Liver (tissue), 8 donors: ENCODE measurements at regions not wholly inside any gene's neighbourhood (a gene's known extent, or its start where the extent isn't known, plus 50 kb on each side); places are given as distances from the start of the nearest gene placed in this dataset.
"Not testable (repeated sequence)": the region's sequence is repeated elsewhere in the genome, so short reads cannot be mapped to it uniquely, and the experiment has no call there.

Experiments
- DNase-seq: peaks from one replicate; pipeline ENCODE4 v3.0.0-alpha.2; 2017; ENCODE audit warnings: low spot score
- H3K27ac ChIP-seq, 2 donors: one replicate each; pipeline ENCODE4 v1.7.0; 2013; ENCODE audit warnings: inconsistent platforms in 2 of 2, low read length in 2 of 2, control low read depth in 1 of 2, low read depth in 1 of 2, mild to moderate bottlenecking in 1 of 2
- H3K27me3 ChIP-seq, 4 donors: one replicate each; pipeline versions ENCODE4 v1.6.1 to v1.7.0; 2013; ENCODE audit warnings: low read length in 3 of 4, inconsistent platforms in 1 of 4, mild to moderate bottlenecking in 1 of 4, moderate library complexity in 1 of 4; ENCODE audit not compliant: control insufficient read depth in 4 of 4, insufficient read depth in 4 of 4
- H3K36me3 ChIP-seq, 4 donors: one replicate each; pipeline versions ENCODE4 v1.6.1 to v1.7.0; 2013; ENCODE audit warnings: low read length in 3 of 4, mild to moderate bottlenecking in 3 of 4, low read depth in 1 of 4, moderate library complexity in 1 of 4; ENCODE audit not compliant: control insufficient read depth in 4 of 4, insufficient read depth in 3 of 4
- H3K4me1 ChIP-seq, 4 donors: one replicate each; pipeline versions ENCODE4 v1.6.1 to v1.7.0; 2013; ENCODE audit warnings: low read length in 3 of 4, mild to moderate bottlenecking in 3 of 4, moderate library complexity in 1 of 4; ENCODE audit not compliant: control insufficient read depth in 4 of 4, insufficient read depth in 4 of 4
- H3K4me3 ChIP-seq, 3 donors: one replicate each; pipeline versions ENCODE4 v1.6.1 to v1.7.0; 2013; ENCODE audit warnings: low read length in 3 of 3, control low read depth in 1 of 3, low read depth in 1 of 3, mild to moderate bottlenecking in 1 of 3
- H3K9ac ChIP-seq, 2 donors: one replicate each; pipeline ENCODE4 v1.7.0; 2013; ENCODE audit warnings: low read length in 2 of 2, mild to moderate bottlenecking in 2 of 2, moderate library complexity in 2 of 2, control low read depth in 1 of 2, low read depth in 1 of 2
- H3K9me3 ChIP-seq, 4 donors: one replicate each; pipeline versions ENCODE4 v1.6.1 to v1.7.0; 2013; ENCODE audit warnings: low read length in 3 of 4; ENCODE audit not compliant: control insufficient read depth in 4 of 4
- ATF3 ChIP-seq: IDR thresholded peaks from 2 replicates; pipeline ENCODE4 v1.6.1; 2016; ENCODE audit warnings: antibody characterized with exemption
- CTCF ChIP-seq: fragments of 150-350 bp; IDR thresholded peaks from 2 replicates; pipeline ENCODE4 v1.5.1; 2017; ENCODE audit warnings: improper control_type of control experiment, low read depth, low read length; ENCODE audit not compliant: missing input control
- EGR1 ChIP-seq, 2 donors: IDR thresholded peaks; 2 replicates each; pipeline ENCODE4 v1.6.1; 2016 to 2018; ENCODE audit warnings: antibody characterized with exemption in 2 of 2, low read depth in 2 of 2
- FOXA1 ChIP-seq: IDR thresholded peaks from 2 replicates; pipeline ENCODE4 v1.6.1; 2016; ENCODE audit warnings: antibody characterized with exemption
- FOXA2 ChIP-seq: IDR thresholded peaks from 2 replicates; pipeline ENCODE4 v1.6.1; 2016; ENCODE audit warnings: antibody characterized with exemption
- GABPA ChIP-seq, 2 donors: IDR thresholded peaks in 1 of 2; conservative IDR thresholded peaks in 1 of 2; 2 replicates each; pipeline ENCODE4 v1.6.1; 2016; ENCODE audit warnings: antibody characterized with exemption in 2 of 2, mild to moderate bottlenecking in 1 of 2, moderate library complexity in 1 of 2
- HNF4A ChIP-seq, 2 donors: conservative IDR thresholded peaks; 2 replicates each; pipeline ENCODE4 v1.6.1; 2016; ENCODE audit warnings: antibody characterized with exemption in 2 of 2, mild to moderate bottlenecking in 2 of 2
- HNF4G ChIP-seq: IDR thresholded peaks from 2 replicates; pipeline ENCODE4 v1.6.1; 2016; ENCODE audit warnings: antibody characterized with exemption
- JUND ChIP-seq, 2 donors: IDR thresholded peaks; 2 replicates each; pipeline ENCODE4 v1.6.1; 2016; ENCODE audit warnings: antibody characterized with exemption in 2 of 2
- MAX ChIP-seq: IDR thresholded peaks from 2 replicates; pipeline ENCODE4 v1.6.1; 2016; ENCODE audit warnings: antibody characterized with exemption
- NR2F2 ChIP-seq: IDR thresholded peaks from 2 replicates; pipeline ENCODE4 v1.6.1; 2016; ENCODE audit warnings: antibody characterized with exemption
- RAD21 ChIP-seq, 2 donors: IDR thresholded peaks; 2 replicates each; pipeline ENCODE4 v1.6.1; 2016; ENCODE audit warnings: antibody characterized with exemption in 2 of 2, mild to moderate bottlenecking in 2 of 2
- REST ChIP-seq: IDR thresholded peaks from 2 replicates; pipeline ENCODE4 v1.6.1; 2016; ENCODE audit warnings: antibody characterized with exemption, mild to moderate bottlenecking
- RXRA ChIP-seq, 2 donors: IDR thresholded peaks; 2 replicates each; pipeline ENCODE4 v1.6.1; 2017 to 2018; ENCODE audit warnings: antibody characterized with exemption in 2 of 2, mild to moderate bottlenecking in 1 of 2
- SP1 ChIP-seq: IDR thresholded peaks from 2 replicates; pipeline ENCODE4 v1.6.1; 2018; ENCODE audit warnings: antibody characterized with exemption, mild to moderate bottlenecking
- TAF1 ChIP-seq: conservative IDR thresholded peaks from 2 replicates; pipeline ENCODE4 v1.6.1; 2016; ENCODE audit warnings: antibody characterized with exemption, mild to moderate bottlenecking
- YY1 ChIP-seq: IDR thresholded peaks from 2 replicates; pipeline ENCODE4 v1.6.1; 2016; ENCODE audit warnings: antibody characterized with exemption, mild to moderate bottlenecking
- ZBTB33 ChIP-seq: IDR thresholded peaks from 2 replicates; pipeline ENCODE4 v1.6.1; 2016; ENCODE audit warnings: antibody characterized with exemption
- WGBS: extraction: QIAGEN DNeasy Blood & Tissue Kit; methylation state at CpG from one replicate; pipeline ENCODE4 v1.1.7; 2013; 5-methylcytosine and 5-hydroxymethylcytosine counted together
- donor health status: healthy.
- donor health status: healthy.
- donor health status: healthy.
- donor health status: healthy.
- donor health status: healthy.

- no peak for TF ChIP-seq GABPA (IDR thresholded peaks at IDR 0.05 in 1 of 2, conservative IDR thresholded peaks at IDR 0.05 in 1 of 2)
- no peak for TF ChIP-seq JUND (IDR thresholded peaks at IDR 0.05)
These were observed 1496.0 kb downstream of the UQCRFS1 start (continued) for GRCh38 chr19:27716922-27717321.

- Histone ChIP-seq H3K9me3 (peaks cover 3 to 15% (median 4%) of the 10 kb centered on the region in 4 donors), H3K9ac (no peak overlapping the region)
- TF ChIP-seq NR2F2 (no peak), MAX (no peak), FOXA1 (no peak), CTCF (no peak), FOXA2 (no peak), EGR1 (IDR thresholded peaks at IDR 0.05; ENCODE audit: low read depth in 2 of 2) (no peak), RAD21 (IDR thresholded peaks at IDR 0.05) (no peak), TAF1 (no peak), HNF4A (conservative IDR thresholded peaks at IDR 0.05) (no peak), SP1 (no peak), GABPA (IDR thresholded peaks at IDR 0.05 in 1 of 2, conservative IDR thresholded peaks at IDR 0.05 in 1 of 2) (no peak), YY1 (no peak), REST (no peak), ATF3 (no peak), JUND (IDR thresholded peaks at IDR 0.05) (no peak), HNF4G (no peak), RXRA (IDR thresholded peaks at IDR 0.05) (no peak)
These were observed 1498.1 kb downstream of the UQCRFS1 start for GRCh38 chr19:27714857-27715256.

GRCh38 chr19:27709496-27709895, 1503.5 kb downstream of the UQCRFS1 start:
- Histone ChIP-seq H3K9me3 (peaks cover 0 to 13% (median 4%) of the 10 kb centered on the region in 4 donors), H3K27me3 (no peaks in the 10 kb centered on the region), H3K4me1 (no peaks in the 10 kb centered on the region), H3K4me3 (no peak overlapping the region), H3K27ac (no peak overlapping the region), H3K9ac (no peak overlapping the region), H3K36me3 (no peaks in the 10 kb centered on the region)
- no peak for TF ChIP-seq SP1
- TF ChIP-seq FOXA1: no peak
- no peak for TF ChIP-seq TAF1
- no peak for TF ChIP-seq RAD21 (IDR thresholded peaks at IDR 0.05)
- TF ChIP-seq HNF4G: no peak
- no peak for TF ChIP-seq NR2F2
- no peak for TF ChIP-seq EGR1 (IDR thresholded peaks at IDR 0.05; ENCODE audit: low read depth in 2 of 2)
- TF ChIP-seq RXRA (IDR thresholded peaks at IDR 0.05): no peak
- TF ChIP-seq YY1: no peak
- no peak for TF ChIP-seq ZBTB33
- no peak for TF ChIP-seq GABPA (IDR thresholded peaks at IDR 0.05 in 1 of 2, conservative IDR thresholded peaks at IDR 0.05 in 1 of 2)
- TF ChIP-seq FOXA2: no peak
- no peak for TF ChIP-seq MAX
- no peak for DNase-seq
- WGBS: 68% methylated on average over 5 of the region's 5 CpGs

More at GRCh38 chr19:27714857-27715256, 1498.1 kb downstream of the UQCRFS1 start:
- Histone ChIP-seq H3K4me1 (no peaks in the 10 kb centered on the region), H3K4me3 (peak overlapping the region in 1 of 3 donors; percentile 11), H3K36me3 (no peaks in the 10 kb centered on the region), H3K27me3 (no peaks in the 10 kb centered on the region), H3K27ac (no peak overlapping the region)
- no peak for DNase-seq
- 68% methylated on average over 2 of the region's 2 CpGs for WGBS

- not testable (repeated sequence) for H3K4me1 ChIP-seq
- WGBS: 75% methylated on average over 6 of the region's 6 CpGs
- peaks cover 0 to 13% (median 4%) of the 10 kb centered on the region in 4 donors for H3K9me3 ChIP-seq
These were observed 1504.0 kb downstream of the UQCRFS1 start for GRCh38 chr19:27708986-27709385.

More at GRCh38 chr19:27708986-27709385, 1504.0 kb downstream of the UQCRFS1 start:
- H3K27ac ChIP-seq, H3K27me3 ChIP-seq, H3K4me3 ChIP-seq, H3K36me3 ChIP-seq, H3K9ac ChIP-seq, DNase-seq: not testable (repeated sequence)
